ENCODE measurements at regions not wholly inside any gene's neighbourhood (a gene's known extent, or its start where the extent isn't known, plus 50 kb on each side); places are given as distances from the start of the nearest gene placed in this dataset.
A peak's percentile ranks its signal among the peaks of the same experiment; 100 is the strongest.

- no peak for TF ChIP-seq FOXP2 (optimal IDR thresholded peaks at IDR 0.05; ENCODE audit: control extremely low read depth, extremely low read length, insufficient read depth)
- TF ChIP-seq POLR2AphosphoS5 (IDR thresholded peaks at IDR 0.05; ENCODE audit: borderline replicate concordance, low read depth, low read length) = no peak
- no peak for TF ChIP-seq EZH2 (IDR thresholded peaks at IDR 0.05)
Observed at GRCh38 chr22:49132009-49132408, 695.7 kb downstream of the BRD1 start.

GRCh38 chr22:49129736-49130135 lies 697.9 kb downstream of the BRD1 start:
- Histone ChIP-seq H3K27ac (no peak overlapping the region), H3K9me3 (ENCODE audit: low read depth, low read length) (no peaks in the 10 kb centered on the region)
- no peak for TF ChIP-seq FOXP2 (optimal IDR thresholded peaks at IDR 0.05; ENCODE audit: control extremely low read depth, extremely low read length, insufficient read depth)

More at GRCh38 chr22:49132009-49132408, 695.7 kb downstream of the BRD1 start:
- H3K36me3 ChIP-seq (ENCODE audit: insufficient read depth, low read length) = no peaks in the 10 kb centered on the region
- no peak overlapping the region for H3K9ac ChIP-seq (ENCODE audit: insufficient read length)
- H3K27ac ChIP-seq = no peak overlapping the region
- DNase-seq (ENCODE audit: low read depth, low spot score) = no peak
- H3K9me3 ChIP-seq (ENCODE audit: low read depth, low read length) = no peaks in the 10 kb centered on the region
- no peak overlapping the region for H3K4me3 ChIP-seq

GRCh38 chr22:49128874-49129273 lies 698.8 kb downstream of the BRD1 start:
- H3K9me3 ChIP-seq (ENCODE audit: low read depth, low read length) = no peaks in the 10 kb centered on the region
- no peak overlapping the region for H3K27ac ChIP-seq
- TF ChIP-seq EZH2 (IDR thresholded peaks at IDR 0.05) (no peak), POLR2AphosphoS5 (IDR thresholded peaks at IDR 0.05; ENCODE audit: borderline replicate concordance, low read depth, low read length) (no peak), FOXP2 (optimal IDR thresholded peaks at IDR 0.05; ENCODE audit: control extremely low read depth, extremely low read length, insufficient read depth) (no peak)
- no peak overlapping the region for H3K9ac ChIP-seq (ENCODE audit: insufficient read length)
- DNase-seq (ENCODE audit: low read depth, low spot score) = no peak
- no peak overlapping the region for H3K4me3 ChIP-seq
- H3K36me3 ChIP-seq (ENCODE audit: insufficient read depth, low read length) = no peaks in the 10 kb centered on the region

More at GRCh38 chr22:49129736-49130135, 697.9 kb downstream of the BRD1 start:
- H3K4me3 ChIP-seq = no peak overlapping the region
- DNase-seq (ENCODE audit: low read depth, low spot score) = no peak
- H3K36me3 ChIP-seq (ENCODE audit: insufficient read depth, low read length) = no peaks in the 10 kb centered on the region
- H3K9ac ChIP-seq (ENCODE audit: insufficient read length) = no peak overlapping the region

- H3K4me3 ChIP-seq = no peak overlapping the region
- H3K9me3 ChIP-seq (ENCODE audit: low read depth, low read length) = no peaks in the 10 kb centered on the region
- H3K36me3 ChIP-seq (ENCODE audit: insufficient read depth, low read length) = no peaks in the 10 kb centered on the region
- DNase-seq (ENCODE audit: low read depth, low spot score) = no peak
- TF ChIP-seq FOXP2 (optimal IDR thresholded peaks at IDR 0.05; ENCODE audit: control extremely low read depth, extremely low read length, insufficient read depth) = no peak
- TF ChIP-seq POLR2AphosphoS5 (IDR thresholded peaks at IDR 0.05; ENCODE audit: borderline replicate concordance, low read depth, low read length) = no peak
- TF ChIP-seq EZH2 (IDR thresholded peaks at IDR 0.05) = no peak
- no peak overlapping the region for H3K27ac ChIP-seq
- H3K9ac ChIP-seq (ENCODE audit: insufficient read length) = no peak overlapping the region
Observed at GRCh38 chr22:49124608-49125007, 703.1 kb downstream of the BRD1 start.

- Histone ChIP-seq H3K9ac (ENCODE audit: insufficient read length) (no peak overlapping the region), H3K4me3 (no peak overlapping the region), H3K27ac (no peak overlapping the region), H3K36me3 (ENCODE audit: insufficient read depth, low read length) (no peaks in the 10 kb centered on the region), H3K9me3 (ENCODE audit: low read depth, low read length) (no peaks in the 10 kb centered on the region)
- no peak for TF ChIP-seq POLR2AphosphoS5 (IDR thresholded peaks at IDR 0.05; ENCODE audit: borderline replicate concordance, low read depth, low read length)
- no peak for TF ChIP-seq EZH2 (IDR thresholded peaks at IDR 0.05)
- no peak for TF ChIP-seq FOXP2 (optimal IDR thresholded peaks at IDR 0.05; ENCODE audit: control extremely low read depth, extremely low read length, insufficient read depth)
- no peak for DNase-seq (ENCODE audit: low read depth, low spot score)
Observed at GRCh38 chr22:49123621-49124192, 704.0 kb downstream of the BRD1 start.

GRCh38 chr22:49119551-49119952 lies 708.1 kb downstream of the BRD1 start:
- H3K4me3 ChIP-seq = no peak overlapping the region
- TF ChIP-seq FOXP2 (optimal IDR thresholded peaks at IDR 0.05; ENCODE audit: control extremely low read depth, extremely low read length, insufficient read depth) (no peak), EZH2 (IDR thresholded peaks at IDR 0.05) (no peak), POLR2AphosphoS5 (IDR thresholded peaks at IDR 0.05; ENCODE audit: borderline replicate concordance, low read depth, low read length) (no peak)
- no peaks in the 10 kb centered on the region for H3K9me3 ChIP-seq (ENCODE audit: low read depth, low read length)
- H3K27ac ChIP-seq = no peak overlapping the region
- no peak overlapping the region for H3K9ac ChIP-seq (ENCODE audit: insufficient read length)
- peak; percentile 8 for DNase-seq (ENCODE audit: low read depth, low spot score)
- H3K36me3 ChIP-seq (ENCODE audit: insufficient read depth, low read length) = no peaks in the 10 kb centered on the region

GRCh38 chr22:49118065-49118464 lies 709.6 kb downstream of the BRD1 start:
- TF ChIP-seq EZH2 (IDR thresholded peaks at IDR 0.05) (no peak), FOXP2 (optimal IDR thresholded peaks at IDR 0.05; ENCODE audit: control extremely low read depth, extremely low read length, insufficient read depth) (no peak), POLR2AphosphoS5 (IDR thresholded peaks at IDR 0.05; ENCODE audit: borderline replicate concordance, low read depth, low read length) (no peak)
- Histone ChIP-seq H3K27ac (no peak overlapping the region), H3K9ac (ENCODE audit: insufficient read length) (no peak overlapping the region), H3K4me3 (no peak overlapping the region), H3K9me3 (ENCODE audit: low read depth, low read length) (no peaks in the 10 kb centered on the region), H3K36me3 (ENCODE audit: insufficient read depth, low read length) (no peaks in the 10 kb centered on the region)
- DNase-seq (ENCODE audit: low read depth, low spot score) = no peak

- Histone ChIP-seq H3K9ac (ENCODE audit: insufficient read length) (no peak overlapping the region), H3K27ac (no peak overlapping the region), H3K4me3 (no peak overlapping the region), H3K9me3 (ENCODE audit: low read depth, low read length) (no peaks in the 10 kb centered on the region), H3K36me3 (ENCODE audit: insufficient read depth, low read length) (no peaks in the 10 kb centered on the region)
- TF ChIP-seq POLR2AphosphoS5 (IDR thresholded peaks at IDR 0.05; ENCODE audit: borderline replicate concordance, low read depth, low read length) = no peak
- TF ChIP-seq EZH2 (IDR thresholded peaks at IDR 0.05) = no peak
- TF ChIP-seq FOXP2 (optimal IDR thresholded peaks at IDR 0.05; ENCODE audit: control extremely low read depth, extremely low read length, insufficient read depth) = no peak
- no peak for DNase-seq (ENCODE audit: low read depth, low spot score)
Observed at GRCh38 chr22:49117486-49117885, 710.2 kb downstream of the BRD1 start.
